KG1 (cell line): ENCODE measurements at regions not wholly inside any gene's neighbourhood (a gene's known extent, or its start where the extent isn't known, plus 50 kb on each side); places are given as distances from the start of the nearest gene placed in this dataset.
"Not testable (repeated sequence)": the region's sequence is repeated elsewhere in the genome, so short reads cannot be mapped to it uniquely, and the experiment has no call there.

Source experiments
- DNase-seq: peaks from one replicate; lab custom pipeline; 2025; lab: John Stamatoyannopoulos, UW

GRCh38 chr16:59878479-59878878 lies 1144.4 kb upstream of the GOT2 start:
- DNase-seq: no peak

GRCh38 chr16:59864981-59865666 lies 1131.0 kb upstream of the GOT2 start:
- no peak for DNase-seq

GRCh38 chr16:59859676-59860402 lies 1125.7 kb upstream of the GOT2 start:
- no peak for DNase-seq

- no peak for DNase-seq
Observed at GRCh38 chr16:59854846-59855439, 1120.8 kb upstream of the GOT2 start.

DNA sequence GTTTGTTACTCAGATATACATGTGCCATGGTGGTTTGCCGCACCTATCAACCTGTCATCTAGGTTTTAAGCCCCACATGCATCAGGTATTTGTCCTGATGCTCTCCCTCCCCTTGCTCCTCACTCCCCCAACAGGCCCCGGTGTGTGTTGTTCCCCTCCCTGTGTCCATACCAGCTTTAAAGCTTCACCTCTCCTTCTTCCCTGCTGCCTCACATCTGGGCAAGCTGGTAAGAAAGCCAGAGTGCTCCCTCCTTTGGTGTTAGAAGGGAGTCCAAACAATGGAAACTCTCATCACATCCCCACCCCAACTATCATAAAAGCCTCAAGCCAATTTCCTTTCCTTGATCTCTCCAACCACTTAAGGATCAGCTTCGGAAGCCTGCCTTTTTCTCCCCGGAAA lies 1115.6 kb upstream of the GOT2 start:
- DNase-seq: no peak

DNA sequence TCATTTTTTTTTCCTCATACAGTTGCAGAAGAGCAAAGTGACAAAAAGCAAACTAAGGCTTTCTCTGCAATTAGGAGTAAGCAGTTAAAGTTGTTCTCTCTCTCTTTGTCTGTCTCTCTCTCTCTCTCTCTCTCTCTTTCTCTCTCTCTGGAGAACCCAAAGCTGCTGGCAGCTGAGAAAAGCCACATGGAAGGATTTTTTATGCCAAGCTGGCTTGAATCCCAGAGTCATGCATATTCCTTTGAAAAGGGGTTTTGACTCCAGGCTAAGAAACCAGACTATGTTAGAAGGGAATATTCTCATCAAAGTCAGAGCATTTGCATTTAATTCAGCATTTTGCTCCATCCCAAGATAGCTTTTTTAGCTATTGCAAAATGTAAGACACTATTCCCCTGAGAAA lies 1114.2 kb upstream of the GOT2 start:
- DNase-seq: no peak

GRCh38 chr16:59840169-59840568 lies 1106.1 kb upstream of the GOT2 start:
- no peak for DNase-seq

GRCh38 chr16:59826767-59827166 lies 1092.7 kb upstream of the GOT2 start:
- DNase-seq: no peak

GRCh38 chr16:59809488-59809887 lies 1075.4 kb upstream of the GOT2 start:
- not testable (repeated sequence) for DNase-seq

DNA sequence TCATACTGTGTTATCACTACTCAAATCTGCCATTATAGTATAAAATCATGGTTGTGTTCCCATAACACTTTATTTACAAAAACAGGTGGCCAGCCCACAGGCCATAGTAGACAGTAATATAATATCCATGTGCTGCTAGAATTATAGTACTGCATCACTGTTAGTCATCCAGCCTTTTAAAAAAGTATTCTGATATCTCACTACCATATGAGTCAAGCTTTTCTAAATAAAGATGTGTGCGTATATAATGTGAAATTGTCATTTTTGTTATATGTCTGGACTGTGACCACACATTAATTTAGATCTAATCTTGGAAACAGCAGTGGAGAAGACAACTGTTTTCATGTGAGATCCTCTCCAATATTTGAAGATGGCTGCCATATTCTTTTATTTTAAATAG lies 1049.1 kb upstream of the GOT2 start:
- DNase-seq: no peak

GRCh38 chr16:59773330-59773729 lies 1039.2 kb upstream of the GOT2 start:
- DNase-seq: no peak

DNA sequence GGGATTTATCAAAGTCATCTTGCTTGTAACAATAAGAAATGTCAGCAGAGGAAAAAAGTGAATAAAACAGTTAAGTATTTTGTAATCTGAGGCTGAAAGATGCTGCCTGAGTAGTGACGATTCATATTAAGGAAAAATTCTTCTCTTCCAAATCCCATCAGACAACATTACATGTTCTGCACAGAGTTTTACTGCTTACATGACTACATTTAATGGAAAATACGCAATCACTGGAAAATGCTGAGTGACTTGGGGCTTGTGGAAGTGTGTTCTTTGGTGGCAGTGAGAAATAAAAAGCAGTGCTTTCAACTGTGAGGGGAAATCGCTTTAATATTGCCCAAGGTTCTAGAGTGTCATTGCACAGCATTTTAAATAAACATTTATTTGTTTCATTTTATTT lies 1025.2 kb upstream of the GOT2 start:
- DNase-seq: no peak

GRCh38 chr16:59758848-59759247 lies 1024.7 kb upstream of the GOT2 start:
- DNase-seq: no peak

- DNase-seq: no peak
Observed at GRCh38 chr16:59754854-59755253, 1020.7 kb upstream of the GOT2 start.

DNA sequence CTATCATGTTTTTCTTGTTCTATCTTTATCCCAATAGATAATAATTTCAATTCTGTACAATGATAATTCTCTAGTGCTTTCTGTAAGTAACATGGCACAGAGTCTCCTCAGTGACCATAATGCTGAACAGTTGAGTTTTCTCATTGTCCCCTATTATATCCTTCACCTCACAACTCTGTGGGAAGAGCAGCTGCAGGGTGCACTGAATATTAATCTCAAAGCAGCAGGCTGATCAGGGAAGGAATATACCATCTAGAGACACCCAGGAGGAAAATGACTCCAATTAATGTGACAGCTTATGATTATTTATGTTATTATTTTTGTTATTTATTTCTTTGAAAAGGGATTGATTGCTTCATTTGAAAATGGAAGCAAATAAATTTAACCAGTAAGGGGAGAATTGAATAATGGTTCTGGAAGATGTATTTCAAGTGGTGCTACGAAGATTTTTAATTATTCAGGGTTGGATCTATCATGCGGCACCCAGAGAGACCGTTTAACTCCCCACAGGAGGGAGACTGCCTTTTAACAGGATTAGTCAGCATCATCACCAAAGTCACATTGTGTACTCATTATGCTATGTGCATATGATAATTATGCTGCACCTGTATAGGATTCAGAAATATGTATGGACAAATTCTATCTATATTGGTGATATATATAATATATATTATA lies 1015.7 kb upstream of the GOT2 start:
- no peak for DNase-seq

GRCh38 chr16:59748531-59748930 lies 1014.4 kb upstream of the GOT2 start:
- DNase-seq: no peak

- DNase-seq: no peak
Observed at GRCh38 chr16:59743504-59743903, 1009.4 kb upstream of the GOT2 start.

GRCh38 chr16:59740858-59741257 lies 1006.7 kb upstream of the GOT2 start:
- DNase-seq: no peak

GRCh38 chr16:59737274-59737673 lies 1003.2 kb upstream of the GOT2 start:
- DNase-seq: no peak

- no peak for DNase-seq
Observed at GRCh38 chr16:59733321-59733720, 999.2 kb upstream of the GOT2 start.

DNA sequence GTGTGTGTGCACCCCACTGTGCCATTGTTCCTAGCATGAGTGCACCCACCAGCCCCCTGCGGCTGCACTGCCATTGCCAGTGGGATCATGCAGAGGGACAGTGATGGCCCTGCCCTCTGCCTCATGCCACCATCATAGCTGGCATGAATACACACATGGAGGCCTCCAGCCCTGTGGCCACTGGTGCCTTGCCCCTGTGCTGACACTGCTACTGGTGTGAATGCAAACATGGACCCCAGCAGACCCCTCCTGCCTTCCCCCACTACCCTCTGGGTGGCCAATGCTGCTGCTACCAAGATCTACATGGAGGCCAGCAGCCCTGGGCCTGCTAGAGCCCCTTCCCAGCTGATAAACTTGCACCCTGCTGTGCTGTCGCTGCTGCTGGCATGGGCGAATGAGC lies 995.5 kb upstream of the GOT2 start:
- DNase-seq: no peak

- DNase-seq: no peak
Observed at GRCh38 chr16:59719121-59719520, 985.0 kb upstream of the GOT2 start.
